NK-92 (cell line): ENCODE measurements at regions not wholly inside any gene's neighbourhood (a gene's known extent, or its start where the extent isn't known, plus 50 kb on each side); places are given as distances from the start of the nearest gene placed in this dataset.

ENCODE experiments used
- DNase-seq: peaks from one replicate; lab custom pipeline; 2025; ENCODE audit not compliant: unreplicated experiment; lab: John Stamatoyannopoulos, UW

DNA sequence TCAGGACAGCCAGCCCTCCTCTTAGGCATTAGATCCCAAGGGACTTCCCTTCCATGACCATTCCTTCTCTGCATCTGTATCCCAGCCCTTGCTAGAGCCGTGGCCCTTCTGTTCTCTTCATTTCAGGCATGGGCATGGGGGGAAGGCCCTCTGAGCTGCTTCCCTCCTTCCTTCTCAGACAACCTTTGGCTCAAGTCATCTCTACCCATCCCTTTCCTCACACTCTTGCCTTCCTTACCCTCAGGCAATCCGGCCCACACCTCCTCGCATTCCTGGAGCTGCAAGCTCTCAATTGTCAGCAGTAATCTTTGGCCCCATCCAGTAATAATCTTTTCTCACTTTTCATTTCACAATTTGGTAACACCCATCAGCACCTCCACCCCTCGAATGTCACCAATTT is 426.9 kb upstream of the JARID2 start:
- no peak for DNase-seq

DNA sequence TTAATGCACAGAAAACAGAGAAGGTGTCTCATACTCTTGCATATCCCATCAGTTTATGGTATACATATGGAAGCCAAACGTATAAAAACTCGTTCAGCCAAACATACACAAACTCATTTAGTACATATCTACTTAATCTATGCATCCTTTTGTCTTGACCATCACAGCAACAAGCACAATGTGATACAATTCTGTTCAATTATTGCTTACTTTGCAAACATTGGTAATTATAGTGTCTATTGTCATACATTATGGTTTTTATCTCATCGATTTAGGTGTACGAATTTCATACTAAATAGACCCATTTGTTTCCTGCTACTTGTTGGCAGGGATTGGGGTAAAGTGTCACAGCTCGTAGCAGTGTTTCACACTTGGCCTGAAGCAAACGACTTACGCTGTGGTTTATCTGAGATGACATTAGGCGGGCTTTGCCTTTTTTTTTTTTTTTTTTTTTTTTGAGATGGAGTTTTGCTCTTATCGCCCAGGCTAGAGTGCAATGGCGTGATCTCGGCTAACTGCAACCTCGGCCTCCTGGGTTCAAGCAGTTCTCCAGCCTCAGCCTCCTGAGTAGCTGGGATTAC is 425.9 kb upstream of the JARID2 start:
- no peak for DNase-seq

DNA sequence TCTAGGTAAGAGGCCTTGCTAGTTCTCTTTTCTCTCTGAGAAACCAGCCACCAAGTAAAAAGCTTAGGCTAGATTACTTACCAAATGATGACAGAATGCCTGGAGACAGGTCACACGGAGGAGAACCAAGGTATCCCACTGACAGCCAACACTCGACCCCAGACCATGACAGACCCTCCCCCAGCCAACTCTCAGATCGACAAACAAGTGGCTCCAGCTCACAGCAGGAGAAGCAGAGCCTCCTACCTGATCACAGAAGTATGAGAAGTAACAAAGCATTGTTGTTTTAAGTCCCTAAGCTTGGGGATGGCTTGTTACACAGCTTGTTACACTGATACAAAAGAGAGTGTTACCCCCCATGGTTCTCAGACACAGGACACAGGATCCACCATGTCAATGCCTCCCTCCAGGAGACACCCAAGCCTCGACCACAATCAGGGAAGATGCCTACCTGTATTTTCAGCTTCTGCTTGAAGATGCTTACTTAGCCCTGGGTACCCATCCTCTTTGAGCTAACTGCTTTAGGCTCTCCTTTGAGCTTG is 423.8 kb upstream of the JARID2 start:
- DNase-seq = no peak

DNA sequence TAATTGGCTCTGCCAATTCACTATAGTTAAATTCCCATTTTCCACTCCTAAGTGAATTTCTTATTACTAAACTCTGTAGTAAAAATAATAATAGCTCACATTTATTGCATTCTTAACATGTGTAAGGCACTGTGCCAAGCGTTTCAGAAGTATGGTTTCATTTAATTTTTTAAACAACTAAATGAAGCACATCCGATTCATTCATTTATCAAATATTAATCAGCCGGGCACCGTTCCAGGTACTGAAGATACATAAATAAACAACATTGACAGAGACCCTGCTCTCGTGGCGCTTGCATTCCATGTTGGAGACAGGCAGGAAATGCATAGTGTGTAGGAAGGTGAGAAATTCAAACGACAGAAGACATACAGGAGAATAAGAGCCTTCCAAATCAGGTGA is 423.2 kb upstream of the JARID2 start:
- no peak for DNase-seq

DNA sequence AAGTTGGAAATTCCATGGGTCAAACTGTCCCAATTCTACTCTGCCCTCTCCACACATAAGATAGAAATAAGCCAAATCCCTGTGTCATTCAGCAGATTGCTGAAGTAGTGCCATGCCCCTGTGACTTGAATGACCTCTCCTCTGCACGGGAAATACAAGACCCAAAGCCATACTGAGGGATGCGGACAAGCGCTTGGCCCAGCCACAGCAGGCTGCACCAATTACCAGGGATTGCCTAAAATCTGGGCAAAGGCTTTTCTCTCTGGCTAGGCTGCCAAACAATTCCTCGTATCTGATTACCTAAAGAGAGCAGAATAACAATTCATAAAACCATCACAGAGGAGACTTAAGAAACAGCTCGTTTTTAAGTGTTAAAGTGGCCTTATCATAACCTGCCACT is 421.8 kb upstream of the JARID2 start:
- DNase-seq = no peak

GRCh38 chr6:14824484-14825275 is 421.2 kb upstream of the JARID2 start:
- no peak for DNase-seq

DNA sequence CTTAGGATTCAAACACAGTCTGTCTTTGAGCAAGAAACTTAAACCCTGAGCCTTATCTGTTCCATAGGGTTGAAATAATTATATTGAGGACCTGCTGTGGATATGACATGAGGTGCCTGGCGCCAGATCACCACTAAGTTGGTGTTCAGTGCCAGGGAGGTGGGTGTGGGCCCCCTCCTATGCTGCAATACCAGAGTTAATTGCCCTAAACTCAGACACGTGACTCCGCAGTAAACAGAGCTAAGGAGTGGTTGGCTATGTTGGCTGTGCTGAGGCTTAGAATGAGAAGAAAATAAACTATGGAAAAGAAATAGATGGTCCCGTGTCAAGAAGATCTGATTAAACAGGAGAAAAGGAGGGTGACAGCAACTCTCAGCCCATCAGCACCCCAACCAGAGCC is 419.4 kb upstream of the JARID2 start:
- DNase-seq = no peak

- DNase-seq = no peak
Measured at GRCh38 chr6:14827354-14827753, 418.5 kb upstream of the JARID2 start.

DNA sequence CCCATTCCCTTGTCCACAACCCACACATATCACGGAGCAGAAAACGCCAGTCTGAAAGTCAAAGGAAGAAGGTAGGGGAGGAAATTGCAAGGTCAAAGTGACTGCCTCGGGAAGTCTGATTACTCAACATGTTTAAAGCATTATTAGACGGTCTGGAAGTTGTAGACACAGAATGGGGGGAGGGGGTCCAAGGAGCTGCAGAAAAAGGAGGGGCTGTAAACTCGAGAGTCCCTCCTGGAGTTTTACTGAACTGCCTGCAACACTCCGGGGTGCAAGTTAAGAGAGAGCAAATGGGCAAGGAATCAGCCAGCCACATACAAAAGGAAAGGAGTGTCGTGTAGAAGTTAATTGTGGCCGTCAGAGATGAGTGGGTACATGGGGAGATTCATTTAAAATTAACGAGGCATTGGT is 417.7 kb upstream of the JARID2 start:
- no peak for DNase-seq

DNA sequence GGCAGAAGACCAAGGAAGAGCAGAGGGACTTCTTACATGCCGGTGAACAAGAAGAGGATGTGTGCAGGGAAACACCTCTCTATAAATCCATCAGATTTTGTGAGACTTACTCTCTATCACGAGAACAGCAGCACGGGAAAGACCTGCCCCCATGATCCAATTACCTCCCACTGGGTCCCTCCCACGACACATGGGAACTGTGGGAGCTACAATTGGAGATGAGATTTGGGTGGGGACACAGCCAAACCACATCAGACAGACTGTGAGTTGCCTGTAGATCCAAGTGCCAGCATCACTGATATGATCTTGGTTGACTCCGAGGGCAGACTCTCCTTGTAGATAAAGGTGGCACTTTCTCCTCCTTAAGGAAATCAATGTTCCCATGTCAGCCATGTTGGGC is 414.8 kb upstream of the JARID2 start:
- DNase-seq = no peak

- no peak for DNase-seq
Measured at GRCh38 chr6:14831937-14832336, 413.9 kb upstream of the JARID2 start.

- no peak for DNase-seq
Measured at GRCh38 chr6:14832427-14832826, 413.4 kb upstream of the JARID2 start.

DNA sequence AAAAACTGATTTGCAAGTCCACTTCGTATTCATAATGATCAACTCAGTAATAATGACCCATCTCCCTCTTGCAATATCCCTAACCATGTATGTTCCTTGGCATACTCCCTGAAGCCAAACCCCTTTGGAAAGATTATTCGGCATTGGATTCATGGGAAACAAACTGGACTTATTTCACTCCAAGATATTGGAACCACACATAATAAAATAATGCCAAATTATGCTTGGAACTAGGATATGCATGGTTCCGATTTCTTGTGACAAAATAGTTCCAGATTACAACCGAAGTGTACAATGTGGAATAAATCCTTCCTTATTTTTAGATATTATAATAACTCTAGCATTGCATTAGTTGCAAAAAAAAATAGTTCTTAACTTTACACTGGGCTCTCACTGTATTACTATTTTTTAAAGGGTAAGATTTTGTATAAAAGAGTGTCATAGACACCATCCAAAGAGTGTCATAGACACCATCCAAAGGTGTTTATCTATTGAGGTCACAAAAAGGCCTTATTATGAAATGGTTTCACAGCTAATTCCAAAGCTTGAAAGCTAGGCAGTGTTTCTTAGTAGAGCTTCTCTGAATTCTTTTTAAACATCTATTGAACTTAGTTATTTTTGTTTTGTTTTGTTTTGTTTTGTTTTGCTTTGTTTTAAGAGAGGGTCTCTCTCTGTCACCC is 410.9 kb upstream of the JARID2 start:
- DNase-seq = no peak

GRCh38 chr6:14837435-14837834 is 408.4 kb upstream of the JARID2 start:
- DNase-seq = no peak

DNA sequence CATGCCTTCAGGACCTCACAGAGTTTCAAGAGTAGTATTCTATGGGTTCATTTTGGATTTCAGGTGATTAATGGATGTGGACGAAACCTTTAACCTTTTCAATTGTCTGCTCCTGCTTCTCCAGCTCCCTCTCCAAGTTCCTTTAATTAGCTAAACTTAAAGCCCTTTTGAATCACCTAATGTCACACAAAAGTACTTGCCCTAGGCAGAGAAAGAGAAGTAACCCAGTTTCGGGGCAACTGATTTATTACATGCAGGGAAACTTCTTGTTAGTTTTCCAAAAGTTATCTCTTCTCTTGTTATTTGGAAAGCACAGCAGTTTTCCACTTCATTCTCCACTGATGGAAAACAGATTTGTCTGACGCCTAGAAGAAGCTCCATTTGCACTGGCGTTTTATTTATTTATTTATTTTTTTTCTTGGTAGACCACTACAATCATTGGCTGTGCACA is 407.7 kb upstream of the JARID2 start:
- DNase-seq = no peak

- DNase-seq = no peak
Measured at GRCh38 chr6:14841901-14842421, 403.9 kb upstream of the JARID2 start.

DNA sequence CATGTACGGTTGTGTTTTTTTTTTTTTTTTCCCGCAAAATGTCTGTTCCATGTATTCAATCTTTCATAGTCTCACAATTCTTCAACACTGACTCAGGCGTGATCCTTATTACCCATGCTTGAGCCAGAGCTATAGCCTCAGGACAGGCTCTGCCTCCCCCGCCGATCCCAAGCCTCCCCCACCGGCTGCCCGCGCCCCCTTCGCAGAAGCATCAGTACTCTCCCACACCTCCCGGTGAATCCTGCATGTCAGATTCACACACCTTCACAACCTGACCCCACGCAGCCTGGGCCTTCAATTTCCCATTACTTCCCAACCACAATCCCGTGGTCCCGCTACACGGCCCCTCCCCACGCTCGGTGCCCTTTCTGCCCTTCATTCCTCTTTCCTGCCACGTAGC is 401.5 kb upstream of the JARID2 start:
- DNase-seq = no peak

- no peak for DNase-seq
Measured at GRCh38 chr6:14848019-14848418, 397.9 kb upstream of the JARID2 start.

DNA sequence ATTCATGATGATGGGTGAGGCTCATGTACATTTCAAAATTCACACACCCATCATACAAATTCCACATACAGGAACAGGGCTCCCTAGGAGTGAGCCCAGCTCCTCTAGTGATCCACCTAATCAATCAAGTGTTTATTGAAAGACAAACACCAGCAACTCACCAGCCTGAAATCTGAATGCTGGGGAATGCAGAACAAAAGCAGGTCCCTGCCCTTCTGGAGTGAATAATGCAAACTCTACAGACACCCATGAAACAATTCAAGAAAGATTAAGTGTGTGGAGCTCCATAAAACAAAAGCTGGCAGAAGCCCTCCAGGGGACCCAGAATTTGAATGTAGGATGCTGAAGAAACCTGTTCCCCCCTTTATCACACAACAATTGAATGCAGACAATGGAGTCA is 396.7 kb upstream of the JARID2 start:
- DNase-seq = no peak

DNA sequence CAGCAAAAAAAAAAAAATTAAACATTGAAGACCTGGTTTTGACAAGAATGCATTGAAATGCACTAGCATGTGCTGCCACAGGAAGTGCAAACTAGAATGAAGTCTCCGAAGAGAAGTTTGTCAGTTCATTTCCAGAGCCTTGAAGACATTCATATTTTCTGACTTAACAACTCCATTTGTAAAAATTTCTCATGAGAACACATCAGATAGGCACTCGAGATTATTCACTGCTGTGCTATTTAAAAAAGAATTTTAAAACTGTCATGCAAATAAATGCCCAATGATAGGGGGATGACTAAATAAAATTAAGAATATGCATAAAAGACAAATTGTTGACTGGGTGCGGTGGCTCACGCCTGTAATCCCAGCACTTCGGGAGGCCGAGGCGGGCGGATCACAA is 394.6 kb upstream of the JARID2 start:
- DNase-seq = no peak

- DNase-seq = no peak
Measured at GRCh38 chr6:14852375-14852774, 393.5 kb upstream of the JARID2 start.

DNA sequence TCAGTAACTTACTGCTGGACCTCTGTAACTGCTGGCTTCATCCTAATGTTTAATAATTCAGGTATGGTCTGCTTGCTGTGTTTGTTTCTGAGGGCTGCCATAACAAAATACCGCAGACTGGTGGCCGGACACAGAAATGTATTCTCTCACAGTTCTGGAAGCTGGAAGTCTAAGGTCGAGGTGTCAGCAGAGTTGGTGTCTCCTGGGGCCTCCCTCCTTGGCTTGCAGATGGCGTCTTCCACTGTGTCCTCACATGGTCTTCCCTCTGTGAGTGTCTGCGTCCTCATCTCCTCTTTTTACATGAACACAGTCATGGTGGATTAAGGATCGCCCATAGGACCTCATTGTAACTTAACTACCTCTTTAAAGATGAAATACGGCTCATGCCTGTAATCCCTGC is 389.7 kb upstream of the JARID2 start:
- DNase-seq = no peak
